Brain microvascular endothelial cell (primary cell): ENCODE measurements at regions not wholly inside any gene's neighbourhood (a gene's known extent, or its start where the extent isn't known, plus 50 kb on each side); places are given as distances from the start of the nearest gene placed in this dataset.
A peak's percentile ranks its signal among the peaks of the same experiment; 100 is the strongest.

Experiments
- DNase-seq: peaks from one replicate; pipeline ENCODE4 v3.0.0-alpha.2; 2020
- H3K27ac ChIP-seq: fragments of 250-450 bp; sonication (Bioruptor Pico); 2 replicates; pipeline ENCODE4 v1.5.1; 2020; ENCODE audit warnings: mild to moderate bottlenecking, moderate library complexity
- H3K27me3 ChIP-seq: fragments of 250-450 bp; sonication (Bioruptor Pico); replicated peaks from 2 replicates; pipeline ENCODE4 v1.5.1; 2020; ENCODE audit warnings: mild to moderate bottlenecking
- H3K36me3 ChIP-seq: fragments of 250-450 bp; sonication (Bioruptor Pico); replicated peaks from 2 replicates; pipeline ENCODE4 v1.5.1; 2020; ENCODE audit warnings: mild to moderate bottlenecking
- H3K4me3 ChIP-seq: 2 replicates; pipeline ENCODE4 v1.5.1; 2011; ENCODE audit warnings: low read depth, mild to moderate bottlenecking, control low read depth, low read length, moderate library complexity
- in situ Hi-C: cut with HindIII; loops from 2 replicates; pipeline ENCODE4 v1.10.0; 2017; ENCODE audit warnings: low sequenced_read_pairs, low pct_ligation_motif_present
- TF ChIP-seq, protein P1 (sequence below): IDR thresholded peaks from 2 replicates; pipeline ENCODE4 v1.5.1; 2011; ENCODE audit warnings: low read depth, mild to moderate bottlenecking, moderate library complexity, low read length, control low read depth, inconsistent platforms; ENCODE audit errors: missing control alignments

DNA sequence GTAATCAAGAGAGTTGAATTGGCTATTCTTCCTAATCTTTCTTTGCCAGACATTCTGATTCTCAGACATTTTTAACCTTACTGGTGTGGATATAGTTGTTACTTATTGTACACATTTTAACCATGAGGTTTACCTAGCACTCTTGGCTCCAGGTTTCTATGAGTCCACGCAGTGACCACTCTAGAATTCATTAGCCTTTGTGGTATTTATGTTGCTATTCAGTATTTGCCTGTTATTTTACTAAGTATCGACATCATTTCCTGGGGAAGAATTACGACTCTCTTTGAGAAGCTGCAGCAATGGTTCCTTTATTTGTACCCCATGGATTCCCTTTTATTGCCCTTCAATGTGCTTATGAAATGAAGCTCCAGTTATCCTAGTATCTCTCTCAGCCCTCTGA, 120.7 kb downstream of the RDH14 start:
- Histone ChIP-seq H3K27me3 (no peaks in the 10 kb centered on the region), H3K4me3 (no peak overlapping the region), H3K36me3 (no peaks in the 10 kb centered on the region), H3K27ac (no peak overlapping the region)
- in situ Hi-C loops: no loop called here
- DNase-seq: no peak
- TF ChIP-seq, protein P1, sequence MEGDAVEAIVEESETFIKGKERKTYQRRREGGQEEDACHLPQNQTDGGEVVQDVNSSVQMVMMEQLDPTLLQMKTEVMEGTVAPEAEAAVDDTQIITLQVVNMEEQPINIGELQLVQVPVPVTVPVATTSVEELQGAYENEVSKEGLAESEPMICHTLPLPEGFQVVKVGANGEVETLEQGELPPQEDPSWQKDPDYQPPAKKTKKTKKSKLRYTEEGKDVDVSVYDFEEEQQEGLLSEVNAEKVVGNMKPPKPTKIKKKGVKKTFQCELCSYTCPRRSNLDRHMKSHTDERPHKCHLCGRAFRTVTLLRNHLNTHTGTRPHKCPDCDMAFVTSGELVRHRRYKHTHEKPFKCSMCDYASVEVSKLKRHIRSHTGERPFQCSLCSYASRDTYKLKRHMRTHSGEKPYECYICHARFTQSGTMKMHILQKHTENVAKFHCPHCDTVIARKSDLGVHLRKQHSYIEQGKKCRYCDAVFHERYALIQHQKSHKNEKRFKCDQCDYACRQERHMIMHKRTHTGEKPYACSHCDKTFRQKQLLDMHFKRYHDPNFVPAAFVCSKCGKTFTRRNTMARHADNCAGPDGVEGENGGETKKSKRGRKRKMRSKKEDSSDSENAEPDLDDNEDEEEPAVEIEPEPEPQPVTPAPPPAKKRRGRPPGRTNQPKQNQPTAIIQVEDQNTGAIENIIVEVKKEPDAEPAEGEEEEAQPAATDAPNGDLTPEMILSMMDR: no peak

DNA sequence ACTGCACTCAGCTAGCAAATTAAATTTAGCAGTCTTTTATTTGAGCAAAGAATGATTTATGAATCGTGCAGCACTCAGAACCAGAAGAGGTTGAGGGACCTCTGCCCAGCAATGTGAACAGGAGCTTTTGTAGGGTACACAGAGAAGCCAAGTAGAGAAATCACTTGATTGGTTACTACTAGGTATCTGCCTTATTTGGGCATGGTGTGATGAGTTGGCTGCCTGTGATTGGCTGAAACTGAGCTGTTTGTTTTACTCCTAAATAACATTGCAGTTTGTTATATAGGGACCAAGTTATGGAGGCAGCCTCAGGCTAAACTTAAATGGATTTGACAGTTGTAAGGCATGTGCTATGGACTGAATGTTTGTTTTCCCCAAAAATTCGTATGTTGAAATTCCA, 122.5 kb downstream of the RDH14 start:
- Histone ChIP-seq H3K27ac (no peak overlapping the region), H3K4me3 (no peak overlapping the region), H3K27me3 (no peaks in the 10 kb centered on the region), H3K36me3 (no peaks in the 10 kb centered on the region)
- TF ChIP-seq, protein P1: no peak
- DNase-seq: no peak
- in situ Hi-C loops: no loop called here

DNA sequence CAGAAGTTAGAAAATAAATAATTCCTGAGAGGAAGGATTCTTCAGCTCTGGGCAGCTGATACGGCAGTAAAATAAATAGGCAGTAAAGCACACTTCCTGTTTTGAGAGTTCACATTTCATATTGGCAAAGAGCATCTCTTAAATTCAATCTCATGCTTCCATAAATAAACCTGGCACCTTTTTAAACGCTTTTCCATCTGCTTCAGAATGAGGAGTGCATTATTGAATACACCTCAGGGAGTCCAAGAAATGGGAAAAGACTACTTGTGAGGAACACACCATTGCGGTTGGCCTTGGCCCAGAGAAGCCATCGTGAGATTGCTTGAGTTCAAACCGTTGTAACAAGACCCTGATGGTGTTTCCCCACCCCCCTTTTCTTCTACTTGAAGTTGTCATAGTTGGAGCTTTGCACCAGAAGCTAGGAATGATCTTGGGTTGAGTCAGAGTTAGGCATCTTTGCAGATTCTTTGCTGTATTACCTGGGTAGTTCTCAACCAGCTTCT, 123.9 kb downstream of the RDH14 start:
- no peak overlapping the region for H3K4me3 ChIP-seq
- peak; percentile 44 for DNase-seq
- H3K36me3 ChIP-seq: no peaks in the 10 kb centered on the region
- H3K27me3 ChIP-seq: no peaks in the 10 kb centered on the region
- H3K27ac ChIP-seq: no peak overlapping the region
- TF ChIP-seq, protein P1: no peak
- in situ Hi-C loops: no loop called here

DNA sequence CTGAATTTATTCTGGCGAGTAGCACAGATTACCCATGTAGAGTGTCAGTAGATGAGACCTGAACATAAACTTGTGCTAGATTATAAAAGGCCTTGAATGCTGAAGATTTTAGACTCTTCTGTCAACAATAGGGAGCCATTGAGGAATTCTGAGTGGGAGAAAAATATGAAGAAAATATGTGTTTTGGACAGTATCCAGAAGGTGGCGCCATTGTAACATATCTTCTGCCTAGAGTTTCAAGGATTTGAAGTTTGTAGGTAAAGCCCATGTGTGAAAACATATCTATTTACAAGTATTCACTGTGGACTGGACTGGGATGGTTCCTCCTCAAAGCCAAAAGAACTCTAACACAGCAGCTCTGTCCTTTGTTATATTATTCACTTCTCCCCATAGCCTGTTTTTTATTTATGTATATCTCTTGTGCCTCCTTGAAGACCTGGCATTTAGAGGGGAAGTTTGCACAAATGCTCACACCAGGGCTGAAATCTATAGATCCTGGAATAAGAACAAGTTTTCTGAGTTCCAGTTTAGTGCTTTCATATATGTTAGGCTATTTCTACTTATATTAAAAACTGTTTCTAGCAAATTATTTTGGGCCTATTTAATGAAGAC, 124.9 kb downstream of the RDH14 start:
- TF ChIP-seq, protein P1: peak; percentile 43
- Histone ChIP-seq H3K27me3 (no peaks in the 10 kb centered on the region), H3K27ac (no peak overlapping the region), H3K36me3 (no peaks in the 10 kb centered on the region), H3K4me3 (no peak overlapping the region)
- in situ Hi-C loops: no loop called here
- peak; percentile 70 for DNase-seq

DNA sequence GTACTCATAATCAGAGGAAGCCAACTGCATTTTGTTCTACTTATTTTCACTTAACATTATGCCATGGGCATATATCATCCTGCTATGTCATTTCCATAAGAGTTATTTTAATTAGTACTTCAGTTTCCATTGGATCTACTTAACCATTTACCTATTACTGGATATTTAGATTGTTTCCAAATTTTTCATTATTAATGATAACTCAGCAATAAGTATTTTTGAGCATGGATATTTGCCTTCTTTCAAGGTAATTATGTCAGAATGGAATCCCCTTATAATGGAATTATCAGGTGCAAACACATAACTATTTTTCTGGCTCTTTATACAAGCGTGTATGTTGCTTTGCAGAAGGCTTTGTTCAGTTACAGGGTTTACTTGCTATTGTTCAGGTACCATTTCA, 126.6 kb downstream of the RDH14 start:
- TF ChIP-seq, protein P1: no peak
- Histone ChIP-seq H3K27me3 (no peaks in the 10 kb centered on the region), H3K36me3 (no peaks in the 10 kb centered on the region), H3K27ac (no peak overlapping the region), H3K4me3 (no peak overlapping the region)
- in situ Hi-C loops: no loop called here
- DNase-seq: no peak

DNA sequence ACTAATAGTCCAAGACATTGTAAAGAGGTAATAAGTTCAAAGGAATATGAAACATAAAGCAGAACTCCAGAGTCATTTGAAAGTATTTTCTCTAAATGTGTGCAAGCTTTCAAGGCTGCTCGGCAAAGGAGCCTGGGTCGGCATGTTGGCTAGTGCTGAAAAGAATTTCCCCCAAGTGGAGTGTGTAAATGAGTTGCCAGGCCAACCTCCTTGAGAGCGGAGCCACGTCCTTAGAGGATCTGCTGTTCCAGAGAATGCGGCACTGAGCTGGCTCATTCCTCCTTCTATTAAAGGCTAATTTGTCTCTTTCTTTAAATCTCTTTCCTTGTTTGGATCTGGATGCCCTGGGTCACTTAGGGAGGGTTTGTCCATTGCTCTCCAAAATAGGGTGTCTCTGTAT, 127.5 kb downstream of the RDH14 start:
- Histone ChIP-seq H3K27me3 (no peaks in the 10 kb centered on the region), H3K4me3 (no peak overlapping the region), H3K36me3 (no peaks in the 10 kb centered on the region), H3K27ac (no peak overlapping the region)
- TF ChIP-seq, protein P1: no peak
- in situ Hi-C loops: no loop called here
- peak; percentile 25 for DNase-seq
